Sigmoid colon (tissue), 3 donors: ENCODE measurements at regions not wholly inside any gene's neighbourhood (a gene's known extent, or its start where the extent isn't known, plus 50 kb on each side); places are given as distances from the start of the nearest gene placed in this dataset.

ENCODE experiments used
- CTCF ChIP-seq, 4 experiments: fragments of 450-650 bp in 3 of 4; fragments of 200-600 bp in 1 of 4; IDR thresholded peaks; one replicate each; pipeline ENCODE4 v1.5.1; 2016 to 2019; ENCODE audit warnings: antibody characterized with exemption in 4 of 4, mild to moderate bottlenecking in 3 of 4, moderate library complexity in 2 of 4
- POLR2A ChIP-seq, 2 donors: fragments of 450-650 bp; IDR thresholded peaks; one replicate each; pipeline ENCODE4 v1.6.1; 2016; ENCODE audit warnings: antibody characterized with exemption in 2 of 2, mild to moderate bottlenecking in 2 of 2, moderate library complexity in 2 of 2

GRCh38 chr2:121099329-121100290, 185.4 kb downstream of the TFCP2L1 start:
- TF ChIP-seq POLR2A (IDR thresholded peaks at IDR 0.05) (no peak), CTCF (IDR thresholded peaks at IDR 0.05) (no peak)
